ENCODE measurements at regions not wholly inside any gene's neighbourhood (a gene's known extent, or its start where the extent isn't known, plus 50 kb on each side); places are given as distances from the start of the nearest gene placed in this dataset.

- no peak for TF ChIP-seq CTCF (conservative IDR thresholded peaks at IDR 0.05; ENCODE audit: low read depth, low read length)
- no peak overlapping the region for H3K4me3 ChIP-seq (ENCODE audit: low read depth, low read length)
- no peak for DNase-seq (ENCODE audit: low read depth)
These were observed 73.2 kb upstream of the FSTL4 start for GRCh38 chr5:133685402-133686018.

GRCh38 chr5:133683646-133684596, 71.6 kb upstream of the FSTL4 start:
- H3K4me3 ChIP-seq (ENCODE audit: low read depth, low read length), result no peak overlapping the region
- TF ChIP-seq CTCF (conservative IDR thresholded peaks at IDR 0.05; ENCODE audit: low read depth, low read length), result no peak
- DNase-seq (ENCODE audit: low read depth), result no peak

- no peak overlapping the region for H3K4me3 ChIP-seq (ENCODE audit: low read depth, low read length)
- DNase-seq (ENCODE audit: low read depth), result no peak
- TF ChIP-seq CTCF (conservative IDR thresholded peaks at IDR 0.05; ENCODE audit: low read depth, low read length), result no peak
These were observed 70.1 kb upstream of the FSTL4 start for GRCh38 chr5:133682451-133682850.

GRCh38 chr5:133681896-133682295, 69.6 kb upstream of the FSTL4 start:
- no peak overlapping the region for H3K4me3 ChIP-seq (ENCODE audit: low read depth, low read length)
- TF ChIP-seq CTCF (conservative IDR thresholded peaks at IDR 0.05; ENCODE audit: low read depth, low read length), result no peak
- no peak for DNase-seq (ENCODE audit: low read depth)

GRCh38 chr5:133680830-133681565, 68.7 kb upstream of the FSTL4 start:
- no peak for TF ChIP-seq CTCF (conservative IDR thresholded peaks at IDR 0.05; ENCODE audit: low read depth, low read length)
- H3K4me3 ChIP-seq (ENCODE audit: low read depth, low read length), result no peak overlapping the region
- DNase-seq (ENCODE audit: low read depth), result no peak

GRCh38 chr5:133679534-133679933, 67.2 kb upstream of the FSTL4 start:
- H3K4me3 ChIP-seq (ENCODE audit: low read depth, low read length), result no peak overlapping the region
- no peak for TF ChIP-seq CTCF (conservative IDR thresholded peaks at IDR 0.05; ENCODE audit: low read depth, low read length)
- no peak for DNase-seq (ENCODE audit: low read depth)
